Tibial artery (tissue), 4 donors: ENCODE measurements at regions not wholly inside any gene's neighbourhood (a gene's known extent, or its start where the extent isn't known, plus 50 kb on each side); places are given as distances from the start of the nearest gene placed in this dataset.

Experiments
- DNase-seq, 2 donors: peaks; one replicate each; pipeline ENCODE4 v3.0.0-alpha.2; 2019
- H3K27ac ChIP-seq, 2 donors: fragments of 200-600 bp; sonication (generic) in 1 of 2; 1 replicate in 1 of 2; 2 replicates in 1 of 2; pipeline ENCODE4 v1.5.1; 2018 to 2019; ENCODE audit warnings: mild to moderate bottlenecking in 1 of 2
- H3K27me3 ChIP-seq, 2 donors: fragments of 200-600 bp; sonication (generic) in 1 of 2; one replicate each; pipeline versions ENCODE4 v1.5.1 to v1.6.0; 2016 to 2019
- H3K36me3 ChIP-seq, 3 donors: fragments of 200-600 bp; sonication (generic) in 2 of 3; one replicate each; pipeline ENCODE4 v1.5.1; 2016 to 2019; ENCODE audit warnings: mild to moderate bottlenecking in 2 of 3
- H3K4me1 ChIP-seq, 4 donors: fragments of 200-600 bp; sonication (generic) in 2 of 4; 1 replicate in 3 of 4; 2 replicates in 1 of 4; pipeline ENCODE4 v1.5.1; 2016 to 2019
- H3K4me3 ChIP-seq, 2 donors: fragments of 200-600 bp; sonication (generic) in 1 of 2; 1 replicate in 1 of 2; 2 replicates in 1 of 2; pipeline ENCODE4 v1.5.1; 2018 to 2019; ENCODE audit warnings: mild to moderate bottlenecking in 2 of 2
- H3K9me3 ChIP-seq, 3 donors: fragments of 200-600 bp; sonication (generic) in 1 of 3; one replicate each; pipeline ENCODE4 v1.5.1; 2016 to 2019
- CTCF ChIP-seq, 2 experiments: fragments of 200-600 bp in 1 of 2; fragments of 450-650 bp in 1 of 2; IDR thresholded peaks; one replicate each; pipeline ENCODE4 v1.5.1; 2017 to 2019; ENCODE audit warnings: antibody characterized with exemption in 2 of 2, mild to moderate bottlenecking in 1 of 2, moderate library complexity in 1 of 2
- intact Hi-C: fragments of 100-400 bp; cut with DNase I; formaldehyde crosslinking; loops from one replicate; pipeline ENCODE4 v1.15.0; 2023; ENCODE audit warnings: low total_unique reads

- Histone ChIP-seq H3K9me3 (no peaks in the 10 kb centered on the region), H3K27me3 (no peaks in the 10 kb centered on the region), H3K4me3 (no peak overlapping the region), H3K36me3 (no peaks in the 10 kb centered on the region), H3K27ac (no peak overlapping the region), H3K4me1 (no peaks in the 10 kb centered on the region)
- intact Hi-C loops, result no loop called here
- no peak for TF ChIP-seq CTCF (IDR thresholded peaks at IDR 0.05)
- no peak for DNase-seq
These were observed 93.7 kb upstream of the WSCD2 start for GRCh38 chr12:108035372-108035771.

GRCh38 chr12:108037960-108038359 is 91.1 kb upstream of the WSCD2 start:
- TF ChIP-seq CTCF (IDR thresholded peaks at IDR 0.05), result no peak
- no peaks in the 10 kb centered on the region for H3K9me3 ChIP-seq
- no peak overlapping the region for H3K4me3 ChIP-seq
- H3K27me3 ChIP-seq, result no peaks in the 10 kb centered on the region
- intact Hi-C loops, result no loop called here
- no peak for DNase-seq
- H3K27ac ChIP-seq, result no peak overlapping the region
- no peaks in the 10 kb centered on the region for H3K36me3 ChIP-seq
- H3K4me1 ChIP-seq, result peaks cover 0 to 11% (median 0%) of the 10 kb centered on the region in 4 donors

GRCh38 chr12:108039794-108040193 is 89.3 kb upstream of the WSCD2 start:
- H3K27ac ChIP-seq, result no peak overlapping the region

GRCh38 chr12:108040947-108041346 is 88.1 kb upstream of the WSCD2 start:
- intact Hi-C loops, result no loop called here
- no peak for DNase-seq

More at GRCh38 chr12:108039794-108040193, 89.3 kb upstream of the WSCD2 start:
- Histone ChIP-seq H3K9me3 (no peaks in the 10 kb centered on the region), H3K27me3 (no peaks in the 10 kb centered on the region), H3K4me1 (peaks cover 0 to 11% (median 0%) of the 10 kb centered on the region in 4 donors), H3K36me3 (no peaks in the 10 kb centered on the region), H3K4me3 (no peak overlapping the region)
- intact Hi-C loops, result no loop called here
- no peak for TF ChIP-seq CTCF (IDR thresholded peaks at IDR 0.05)
- DNase-seq, result no peak

GRCh38 chr12:108043286-108043685 is 85.8 kb upstream of the WSCD2 start:
- H3K27ac ChIP-seq, result no peak overlapping the region
- DNase-seq, result no peak
- H3K4me1 ChIP-seq, result peaks cover 0 to 32% (median 10%) of the 10 kb centered on the region in 4 donors
- intact Hi-C loops, result no loop called here
- no peak overlapping the region for H3K4me3 ChIP-seq
- H3K36me3 ChIP-seq, result no peaks in the 10 kb centered on the region
- no peak for TF ChIP-seq CTCF (IDR thresholded peaks at IDR 0.05)
- no peaks in the 10 kb centered on the region for H3K27me3 ChIP-seq
- H3K9me3 ChIP-seq, result no peaks in the 10 kb centered on the region

More at GRCh38 chr12:108040947-108041346, 88.1 kb upstream of the WSCD2 start:
- H3K9me3 ChIP-seq, result no peaks in the 10 kb centered on the region
- no peak overlapping the region for H3K27ac ChIP-seq
- no peaks in the 10 kb centered on the region for H3K36me3 ChIP-seq
- H3K4me1 ChIP-seq, result peaks cover 0 to 11% (median 0%) of the 10 kb centered on the region in 4 donors
- no peak for TF ChIP-seq CTCF (IDR thresholded peaks at IDR 0.05)
- H3K4me3 ChIP-seq, result no peak overlapping the region
- no peaks in the 10 kb centered on the region for H3K27me3 ChIP-seq
